Esophagus muscularis mucosa (tissue), 4 donors: ENCODE measurements at regions not wholly inside any gene's neighbourhood (a gene's known extent, or its start where the extent isn't known, plus 50 kb on each side); places are given as distances from the start of the nearest gene placed in this dataset.
"Not testable (repeated sequence)": the region's sequence is repeated elsewhere in the genome, so short reads cannot be mapped to it uniquely, and the experiment has no call there.

ENCODE experiments used
- CTCF ChIP-seq, 3 experiments: fragments of 200-600 bp in 2 of 3; fragments of 450-650 bp in 1 of 3; sonication (generic) in 2 of 3; IDR thresholded peaks; one replicate each; pipeline ENCODE4 v1.5.1; 2017 to 2019; ENCODE audit warnings: antibody characterized with exemption in 3 of 3, mild to moderate bottlenecking in 2 of 3, moderate library complexity in 1 of 3
- EP300 ChIP-seq: sonication (generic); formaldehyde crosslinking; IDR thresholded peaks from one replicate; pipeline ENCODE4 v1.6.1; 2017; ENCODE audit warnings: antibody characterized with exemption
- POLR2A ChIP-seq: fragments of 450-650 bp; IDR thresholded peaks from one replicate; pipeline ENCODE4 v1.6.1; 2017; ENCODE audit warnings: antibody characterized with exemption, moderate library complexity, mild to moderate bottlenecking, low read depth
- POLR2AphosphoS5 ChIP-seq, 2 donors: sonication (generic); formaldehyde crosslinking; IDR thresholded peaks; one replicate each; pipeline ENCODE4 v1.6.1; 2017; ENCODE audit warnings: antibody characterized with exemption in 2 of 2

- TF ChIP-seq CTCF (IDR thresholded peaks at IDR 0.05); EP300; POLR2AphosphoS5 (IDR thresholded peaks at IDR 0.05); POLR2A: not testable (repeated sequence)
These were observed 774.4 kb upstream of the TPTE start for GRCh38 chr21:9746831-9747606.
